ENCODE measurements at regions not wholly inside any gene's neighbourhood (a gene's known extent, or its start where the extent isn't known, plus 50 kb on each side); places are given as distances from the start of the nearest gene placed in this dataset.
A peak's percentile ranks its signal among the peaks of the same experiment; 100 is the strongest.

DNA sequence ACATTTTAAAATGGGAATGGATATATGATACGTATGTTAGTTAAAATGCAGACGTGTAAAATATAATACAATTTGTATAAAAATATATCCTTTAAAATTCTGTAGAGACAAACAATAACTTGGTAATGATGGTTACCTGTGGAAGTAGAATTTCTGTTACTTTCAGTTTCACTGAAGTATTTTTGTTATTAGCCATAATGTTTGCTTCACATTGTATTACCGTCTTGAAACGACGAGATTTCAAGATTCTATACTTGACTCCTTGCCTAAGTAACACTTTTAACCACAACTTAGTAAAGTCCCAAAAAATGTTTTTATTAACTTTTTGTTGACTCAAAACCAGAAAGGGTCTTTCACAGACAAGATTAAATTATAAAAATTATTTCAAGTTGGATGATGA is 488.3 kb upstream of the VRK2 start:
- DNase-seq = no peak
- H3K27me3 ChIP-seq (ENCODE audit: control insufficient read depth, insufficient read depth, low read length) = no peaks in the 10 kb centered on the region
- no peaks in the 10 kb centered on the region for H3K4me1 ChIP-seq (ENCODE audit: control insufficient read depth, insufficient read depth, low read length)
- H3K36me3 ChIP-seq (ENCODE audit: control insufficient read depth, insufficient read depth, low read length) = no peaks in the 10 kb centered on the region
- no peak overlapping the region for H3K4me3 ChIP-seq (ENCODE audit: low read length)
- no CpG with 5 or more reads among the region's 5 CpGs for WGBS (ENCODE audit: insufficient coverage)
- no peak overlapping the region for H3K27ac ChIP-seq (ENCODE audit: low read length)
- H3K9me3 ChIP-seq (replicated peaks; ENCODE audit: control insufficient read depth, low read depth, low read length) = no peaks in the 10 kb centered on the region

- no CpG with 5 or more reads among the region's 1 CpG for WGBS (ENCODE audit: insufficient coverage)
- DNase-seq = no peak
- Histone ChIP-seq H3K9me3 (replicated peaks; ENCODE audit: control insufficient read depth, low read depth, low read length) (no peaks in the 10 kb centered on the region), H3K36me3 (ENCODE audit: control insufficient read depth, insufficient read depth, low read length) (no peaks in the 10 kb centered on the region), H3K4me3 (ENCODE audit: low read length) (no peak overlapping the region), H3K27me3 (ENCODE audit: control insufficient read depth, insufficient read depth, low read length) (no peaks in the 10 kb centered on the region), H3K4me1 (ENCODE audit: control insufficient read depth, insufficient read depth, low read length) (no peaks in the 10 kb centered on the region), H3K27ac (ENCODE audit: low read length) (no peak overlapping the region)
Measured at GRCh38 chr2:57562495-57562894, 484.1 kb upstream of the VRK2 start.

GRCh38 chr2:57563015-57563414 is 483.6 kb upstream of the VRK2 start:
- no peaks in the 10 kb centered on the region for H3K27me3 ChIP-seq (ENCODE audit: control insufficient read depth, insufficient read depth, low read length)

GRCh38 chr2:57567245-57567644 is 479.4 kb upstream of the VRK2 start:
- no peak overlapping the region for H3K27ac ChIP-seq (ENCODE audit: low read length)
- no peaks in the 10 kb centered on the region for H3K36me3 ChIP-seq (ENCODE audit: control insufficient read depth, insufficient read depth, low read length)
- no peak for DNase-seq
- H3K4me3 ChIP-seq (ENCODE audit: low read length) = no peak overlapping the region
- no peaks in the 10 kb centered on the region for H3K27me3 ChIP-seq (ENCODE audit: control insufficient read depth, insufficient read depth, low read length)
- no peaks in the 10 kb centered on the region for H3K9me3 ChIP-seq (replicated peaks; ENCODE audit: control insufficient read depth, low read depth, low read length)
- H3K4me1 ChIP-seq (ENCODE audit: control insufficient read depth, insufficient read depth, low read length) = no peaks in the 10 kb centered on the region

More at GRCh38 chr2:57563015-57563414, 483.6 kb upstream of the VRK2 start:
- no peak for DNase-seq
- Histone ChIP-seq H3K36me3 (ENCODE audit: control insufficient read depth, insufficient read depth, low read length) (no peaks in the 10 kb centered on the region), H3K4me3 (ENCODE audit: low read length) (no peak overlapping the region), H3K4me1 (ENCODE audit: control insufficient read depth, insufficient read depth, low read length) (no peaks in the 10 kb centered on the region), H3K27ac (ENCODE audit: low read length) (no peak overlapping the region), H3K9me3 (replicated peaks; ENCODE audit: control insufficient read depth, low read depth, low read length) (no peaks in the 10 kb centered on the region)
- no CpG with 5 or more reads among the region's 3 CpGs for WGBS (ENCODE audit: insufficient coverage)

GRCh38 chr2:57569396-57569795 is 477.2 kb upstream of the VRK2 start:
- H3K4me1 ChIP-seq (ENCODE audit: control insufficient read depth, insufficient read depth, low read length) = no peaks in the 10 kb centered on the region
- H3K27me3 ChIP-seq (ENCODE audit: control insufficient read depth, insufficient read depth, low read length) = no peaks in the 10 kb centered on the region
- H3K27ac ChIP-seq (ENCODE audit: low read length) = no peak overlapping the region
- no peak overlapping the region for H3K4me3 ChIP-seq (ENCODE audit: low read length)
- no peak for DNase-seq
- H3K36me3 ChIP-seq (ENCODE audit: control insufficient read depth, insufficient read depth, low read length) = no peaks in the 10 kb centered on the region
- H3K9me3 ChIP-seq (replicated peaks; ENCODE audit: control insufficient read depth, low read depth, low read length) = no peaks in the 10 kb centered on the region

DNA sequence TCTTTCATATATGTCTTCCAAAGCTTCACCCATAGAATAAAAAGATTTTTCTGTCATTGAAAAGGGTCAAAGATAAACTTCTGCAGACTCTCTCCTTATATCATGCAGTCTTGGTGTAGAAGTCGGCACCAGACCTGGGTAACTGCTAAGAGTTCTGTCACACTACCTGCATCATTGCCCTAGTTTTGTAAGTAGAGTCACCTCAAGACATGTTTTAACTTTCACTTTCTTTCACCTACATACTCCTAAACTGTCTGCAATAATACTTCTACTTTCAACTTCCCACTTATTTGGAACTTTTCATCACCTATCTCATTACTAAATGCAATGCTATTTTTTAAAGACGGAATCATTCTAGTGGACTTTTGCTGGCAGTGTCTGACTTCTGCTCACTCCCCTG is 475.6 kb upstream of the VRK2 start:
- Histone ChIP-seq H3K36me3 (ENCODE audit: control insufficient read depth, insufficient read depth, low read length) (no peaks in the 10 kb centered on the region), H3K4me3 (ENCODE audit: low read length) (no peak overlapping the region), H3K9me3 (replicated peaks; ENCODE audit: control insufficient read depth, low read depth, low read length) (no peaks in the 10 kb centered on the region), H3K4me1 (ENCODE audit: control insufficient read depth, insufficient read depth, low read length) (no peaks in the 10 kb centered on the region), H3K27me3 (ENCODE audit: control insufficient read depth, insufficient read depth, low read length) (no peaks in the 10 kb centered on the region), H3K27ac (ENCODE audit: low read length) (no peak overlapping the region)
- DNase-seq = no peak
- 94% methylated on average over 2 of the region's 2 CpGs for WGBS (ENCODE audit: insufficient coverage)

DNA sequence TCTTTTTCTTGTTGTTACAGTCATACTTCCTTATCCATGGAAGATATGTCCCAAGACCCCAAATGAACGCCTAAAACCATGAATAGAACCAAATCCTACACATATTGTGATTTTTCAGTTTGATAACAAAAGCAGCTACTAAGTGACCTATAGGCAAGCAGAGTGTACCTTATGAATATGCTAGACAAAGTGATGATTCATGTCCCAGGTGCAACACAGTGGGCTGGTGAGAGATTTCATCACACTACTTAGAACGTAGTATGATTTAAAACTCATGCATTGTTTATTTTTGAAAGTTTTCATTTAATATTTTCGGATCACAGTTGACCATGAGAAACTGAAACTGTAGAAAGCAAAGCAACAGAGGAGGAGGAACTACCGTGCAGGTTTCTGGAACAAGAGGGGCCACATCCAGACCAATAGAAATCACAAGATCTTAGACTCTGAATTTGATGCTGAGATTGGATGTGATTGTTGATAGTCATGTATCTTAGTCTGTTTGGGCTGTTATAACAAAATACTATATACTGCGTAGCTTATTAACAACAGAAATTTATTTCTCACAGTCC is 470.8 kb upstream of the VRK2 start:
- no peaks in the 10 kb centered on the region for H3K4me1 ChIP-seq (ENCODE audit: control insufficient read depth, insufficient read depth, low read length)
- DNase-seq = no peak
- no CpG with 5 or more reads among the region's 5 CpGs for WGBS (ENCODE audit: insufficient coverage)
- no peaks in the 10 kb centered on the region for H3K27me3 ChIP-seq (ENCODE audit: control insufficient read depth, insufficient read depth, low read length)
- no peaks in the 10 kb centered on the region for H3K9me3 ChIP-seq (replicated peaks; ENCODE audit: control insufficient read depth, low read depth, low read length)
- no peak overlapping the region for H3K27ac ChIP-seq (ENCODE audit: low read length)
- H3K4me3 ChIP-seq (ENCODE audit: low read length) = no peak overlapping the region
- H3K36me3 ChIP-seq (ENCODE audit: control insufficient read depth, insufficient read depth, low read length) = no peaks in the 10 kb centered on the region

DNA sequence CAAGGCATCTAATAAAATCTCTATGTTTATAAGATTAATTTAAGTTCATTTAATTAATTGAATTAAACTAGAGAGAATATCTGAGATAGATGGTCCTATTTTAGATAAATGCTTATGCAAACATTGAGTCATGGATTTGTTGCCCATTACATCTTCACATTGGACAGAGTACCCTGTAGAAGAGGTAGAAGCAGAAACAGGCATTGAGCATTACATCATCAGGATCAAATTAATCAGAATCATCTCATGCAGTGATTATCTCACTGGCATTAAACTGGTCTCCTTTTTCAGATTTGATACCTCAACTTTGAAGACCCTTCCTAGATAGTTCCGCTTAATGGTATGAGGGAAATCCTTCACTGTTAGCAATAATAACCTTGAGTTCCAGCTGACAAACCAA is 469.6 kb upstream of the VRK2 start:
- DNase-seq = no peak
- H3K4me1 ChIP-seq (ENCODE audit: control insufficient read depth, insufficient read depth, low read length) = no peaks in the 10 kb centered on the region
- H3K27me3 ChIP-seq (ENCODE audit: control insufficient read depth, insufficient read depth, low read length) = no peaks in the 10 kb centered on the region
- H3K4me3 ChIP-seq (ENCODE audit: low read length) = no peak overlapping the region
- H3K36me3 ChIP-seq (ENCODE audit: control insufficient read depth, insufficient read depth, low read length) = no peaks in the 10 kb centered on the region
- WGBS (ENCODE audit: insufficient coverage) = no CpG with 5 or more reads among the region's 1 CpG
- H3K9me3 ChIP-seq (replicated peaks; ENCODE audit: control insufficient read depth, low read depth, low read length) = no peaks in the 10 kb centered on the region
- no peak overlapping the region for H3K27ac ChIP-seq (ENCODE audit: low read length)

DNA sequence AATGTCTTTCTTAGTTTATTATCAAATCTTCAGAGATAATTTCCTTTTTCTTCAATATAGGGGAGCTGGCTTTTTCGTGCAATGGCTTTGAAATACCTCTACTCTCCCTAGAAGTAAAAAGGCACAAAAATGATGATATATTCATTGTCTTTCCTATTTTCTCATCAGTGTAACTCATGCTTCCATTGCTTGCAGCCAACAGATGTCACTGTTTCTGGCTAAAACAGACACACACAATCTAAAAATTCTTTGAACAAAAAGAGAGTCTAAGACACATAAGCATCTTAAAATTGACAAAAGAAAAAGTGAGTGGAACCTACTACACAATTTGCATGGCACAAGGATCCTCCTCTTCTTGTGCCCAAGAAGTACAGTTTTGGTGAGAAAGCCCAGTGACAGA is 448.7 kb upstream of the VRK2 start:
- no peak for DNase-seq
- Histone ChIP-seq H3K36me3 (ENCODE audit: control insufficient read depth, insufficient read depth, low read length) (no peaks in the 10 kb centered on the region), H3K4me1 (ENCODE audit: control insufficient read depth, insufficient read depth, low read length) (no peaks in the 10 kb centered on the region), H3K27ac (ENCODE audit: low read length) (no peak overlapping the region), H3K4me3 (ENCODE audit: low read length) (no peak overlapping the region), H3K27me3 (ENCODE audit: control insufficient read depth, insufficient read depth, low read length) (no peaks in the 10 kb centered on the region), H3K9me3 (replicated peaks; ENCODE audit: control insufficient read depth, low read depth, low read length) (no peaks in the 10 kb centered on the region)
- no CpG with 5 or more reads among the region's 1 CpG for WGBS (ENCODE audit: insufficient coverage)

DNA sequence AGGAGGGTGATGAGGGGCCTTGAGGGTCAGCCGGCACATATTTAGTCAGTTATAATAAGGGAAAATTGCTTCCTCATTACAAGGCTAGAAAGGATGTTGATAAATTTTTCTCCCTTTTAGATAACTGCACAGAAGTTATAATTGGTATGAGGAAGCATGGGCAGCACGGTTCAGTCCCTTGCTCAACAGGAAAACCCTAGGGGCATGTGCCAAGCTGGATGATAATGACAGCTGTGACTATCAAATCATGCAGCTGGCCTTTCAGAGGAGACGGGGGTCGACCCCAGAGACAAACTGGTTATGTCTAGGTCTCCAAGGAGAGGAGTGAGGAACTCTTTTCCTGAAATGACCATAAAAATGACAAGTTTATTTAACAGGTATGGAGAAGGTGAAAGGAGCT is 448.1 kb upstream of the VRK2 start:
- Histone ChIP-seq H3K36me3 (ENCODE audit: control insufficient read depth, insufficient read depth, low read length) (no peaks in the 10 kb centered on the region), H3K9me3 (replicated peaks; ENCODE audit: control insufficient read depth, low read depth, low read length) (no peaks in the 10 kb centered on the region), H3K27ac (ENCODE audit: low read length) (no peak overlapping the region), H3K4me3 (ENCODE audit: low read length) (no peak overlapping the region), H3K27me3 (ENCODE audit: control insufficient read depth, insufficient read depth, low read length) (no peaks in the 10 kb centered on the region), H3K4me1 (ENCODE audit: control insufficient read depth, insufficient read depth, low read length) (no peaks in the 10 kb centered on the region)
- DNase-seq = peak; percentile 11
- WGBS (ENCODE audit: insufficient coverage) = no CpG with 5 or more reads among the region's 4 CpGs

- no peaks in the 10 kb centered on the region for H3K4me1 ChIP-seq (ENCODE audit: control insufficient read depth, insufficient read depth, low read length)
- H3K36me3 ChIP-seq (ENCODE audit: control insufficient read depth, insufficient read depth, low read length) = no peaks in the 10 kb centered on the region
- no peak overlapping the region for H3K4me3 ChIP-seq (ENCODE audit: low read length)
- no peak overlapping the region for H3K27ac ChIP-seq (ENCODE audit: low read length)
- DNase-seq = peak; percentile 11
- WGBS (ENCODE audit: insufficient coverage) = 62% methylated on average over 2 of the region's 2 CpGs
- H3K27me3 ChIP-seq (ENCODE audit: control insufficient read depth, insufficient read depth, low read length) = no peaks in the 10 kb centered on the region
- H3K9me3 ChIP-seq (replicated peaks; ENCODE audit: control insufficient read depth, low read depth, low read length) = no peaks in the 10 kb centered on the region
Measured at GRCh38 chr2:57602733-57603132, 443.9 kb upstream of the VRK2 start.

All from muscle of leg (tissue), 3 donors.